GM21786 (cell line): ENCODE measurements at regions not wholly inside any gene's neighbourhood (a gene's known extent, or its start where the extent isn't known, plus 50 kb on each side); places are given as distances from the start of the nearest gene placed in this dataset.
"Not testable (repeated sequence)": the region's sequence is repeated elsewhere in the genome, so short reads cannot be mapped to it uniquely, and the experiment has no call there.

Experiments
- ATAC-seq: cut with Tn5 transposase; IDR thresholded peaks from one replicate; pipeline ENCODE4 v1.9.1; 2021; ENCODE audit not compliant: unreplicated experiment

GRCh38 chr3:66552846-66553245 lies 52.0 kb upstream of the LRIG1 start:
- no peak for ATAC-seq

DNA sequence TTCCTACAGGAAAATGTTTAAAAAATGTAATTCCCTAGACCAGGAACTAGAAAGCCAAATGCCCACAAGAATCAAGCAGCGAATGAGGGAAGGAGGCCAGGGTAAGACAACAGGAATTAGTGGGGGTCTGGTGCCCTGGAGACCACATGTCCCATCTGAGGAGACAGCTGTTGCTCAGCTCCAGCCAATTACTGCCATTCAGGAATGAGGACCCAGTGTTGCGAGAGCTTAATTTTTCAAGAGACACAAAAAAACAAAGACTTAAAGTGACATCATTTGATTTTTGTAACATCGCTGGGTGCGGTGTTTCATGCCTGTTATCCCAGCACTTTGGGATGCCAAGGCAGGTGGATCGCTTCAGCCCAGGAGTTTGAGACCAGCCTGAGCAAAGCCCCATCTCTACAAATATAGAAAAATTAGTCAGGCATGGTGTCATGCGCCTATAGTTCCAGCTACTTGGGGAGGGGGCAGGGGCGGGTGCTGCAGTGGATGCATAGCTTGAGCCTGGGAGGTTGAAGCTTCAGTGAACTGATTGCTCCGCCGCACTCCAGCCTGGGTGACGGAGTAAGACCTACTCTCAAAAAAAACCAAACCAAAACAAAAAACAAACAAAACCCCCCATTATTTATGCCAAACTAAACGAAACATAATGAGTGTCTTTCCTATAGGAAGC lies 52.8 kb upstream of the LRIG1 start:
- no peak for ATAC-seq

DNA sequence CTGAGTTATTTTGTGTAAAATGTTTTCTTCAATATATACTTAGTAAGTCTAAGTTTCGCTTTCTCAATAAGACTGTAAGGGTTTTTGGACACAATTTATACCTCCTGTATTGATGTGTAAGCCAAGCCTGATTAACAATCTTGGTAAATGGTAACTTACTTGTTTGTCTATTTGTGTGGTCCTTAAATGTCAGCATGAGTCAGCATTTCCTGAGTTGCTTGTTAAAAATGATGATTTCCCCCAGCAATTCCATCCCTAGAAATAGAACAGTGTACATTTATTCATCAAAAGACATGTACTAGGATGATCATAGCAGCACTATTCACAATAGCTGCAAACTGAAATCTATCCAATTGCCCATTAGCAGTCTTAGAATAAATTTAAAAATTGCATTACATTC lies 53.4 kb upstream of the LRIG1 start:
- no peak for ATAC-seq

DNA sequence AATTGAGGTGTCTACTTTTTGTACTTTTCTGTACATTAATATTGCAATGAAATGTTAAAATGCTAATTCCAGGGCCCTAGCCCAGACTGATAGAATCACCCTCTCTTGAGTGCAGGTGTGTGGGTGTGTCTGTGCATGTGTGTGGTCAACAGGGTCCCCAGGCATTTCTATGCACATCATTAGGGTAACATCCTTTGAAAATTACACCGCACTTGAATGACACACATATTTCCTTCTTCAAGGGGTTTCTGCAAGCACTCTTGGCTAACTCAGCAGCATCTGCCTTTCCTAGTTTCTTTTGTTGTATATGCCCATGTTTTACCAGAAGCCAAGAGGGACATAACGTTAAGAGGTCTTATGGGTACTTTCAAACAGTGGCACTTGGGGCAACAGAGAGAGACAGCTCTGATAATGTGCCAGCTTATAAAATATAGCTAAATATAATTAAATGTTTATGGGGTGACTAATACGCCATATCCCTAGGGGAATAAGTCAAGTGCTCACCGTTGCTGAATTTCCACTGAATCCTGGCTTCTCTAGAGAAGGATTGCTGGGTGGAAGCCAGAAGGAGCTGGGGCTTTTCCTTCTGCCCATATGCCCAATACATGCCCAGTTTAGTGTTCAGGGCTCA lies 54.5 kb upstream of the LRIG1 start:
- no peak for ATAC-seq

DNA sequence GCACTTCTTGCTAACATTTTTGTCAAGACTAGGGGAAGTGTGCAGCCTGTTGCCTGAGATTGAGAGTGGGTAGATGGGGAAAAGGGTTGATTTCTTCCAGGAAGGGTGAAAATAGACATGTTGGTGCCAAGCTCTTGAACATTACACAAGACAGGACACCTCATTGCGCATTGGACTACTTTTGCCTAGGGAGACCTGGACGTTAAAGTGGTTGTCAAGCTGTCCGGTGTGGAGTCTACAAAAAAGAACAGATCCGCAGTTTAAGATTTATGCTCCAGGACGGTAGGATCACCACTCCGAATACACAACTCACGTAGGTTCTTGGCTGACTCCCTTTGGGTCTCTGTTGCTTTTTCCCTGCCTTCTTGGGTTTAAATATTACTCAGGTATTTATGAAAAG lies 56.3 kb upstream of the LRIG1 start:
- no peak for ATAC-seq

DNA sequence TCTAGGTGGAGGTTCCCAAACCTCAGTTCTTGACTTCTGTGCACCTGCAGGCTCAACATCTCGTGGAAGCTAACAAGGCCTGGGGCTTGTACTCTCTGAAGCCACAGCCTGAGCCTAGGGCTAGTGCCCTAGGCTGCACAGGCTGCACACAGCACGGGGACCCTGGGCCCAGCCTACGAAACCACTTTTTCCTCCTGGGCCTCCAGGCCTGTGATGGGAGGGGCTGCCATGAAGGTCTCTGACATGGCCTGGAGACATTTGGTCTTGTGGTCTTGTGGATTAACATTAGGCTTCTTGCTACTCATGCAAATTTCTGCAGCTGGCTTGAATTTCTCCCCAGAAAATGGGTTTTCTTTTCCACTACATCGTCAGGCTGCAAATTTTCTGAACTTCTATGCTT lies 59.1 kb upstream of the LRIG1 start:
- not testable (repeated sequence) for ATAC-seq

DNA sequence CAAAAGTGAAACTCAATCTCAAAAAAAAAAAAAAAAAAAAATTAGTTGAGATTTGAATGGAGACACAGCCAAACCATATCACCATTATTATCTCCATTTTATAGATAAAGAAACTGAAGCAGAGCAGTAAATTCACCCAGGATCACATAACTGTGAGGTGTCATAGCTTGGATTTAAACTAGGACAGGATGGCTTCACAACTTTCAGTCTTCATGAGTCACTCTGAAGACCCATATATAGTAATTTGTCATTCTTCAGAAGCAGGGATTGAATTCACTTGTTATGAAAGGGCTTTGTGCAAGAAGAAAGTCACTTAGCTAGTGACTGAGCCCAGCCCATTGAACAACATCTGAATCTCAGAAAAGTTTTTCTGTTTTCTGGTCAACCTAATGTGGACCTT lies 60.5 kb upstream of the LRIG1 start:
- ATAC-seq = no peak

GRCh38 chr3:66565301-66565700 lies 64.5 kb upstream of the LRIG1 start:
- ATAC-seq = no peak

DNA sequence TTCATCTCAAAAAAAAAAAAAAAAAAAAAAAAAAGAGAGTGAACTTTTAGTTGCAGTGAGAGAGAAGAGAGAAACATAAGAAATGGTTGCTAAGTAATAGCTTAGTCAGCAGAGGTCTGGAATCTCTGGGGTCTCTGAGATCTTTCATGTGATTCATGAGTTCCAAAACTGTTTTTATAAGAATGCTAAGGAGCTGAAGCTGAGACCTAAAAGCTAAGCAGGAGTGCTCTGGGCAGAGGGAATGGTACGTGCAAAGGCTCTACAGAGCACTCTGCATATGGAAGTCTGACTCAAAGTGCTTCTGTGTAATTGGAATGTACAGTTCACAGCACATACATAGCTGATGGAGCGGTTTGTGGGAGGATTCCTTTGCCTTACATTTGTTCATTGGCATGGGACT lies 66.3 kb upstream of the LRIG1 start:
- ATAC-seq = no peak

- ATAC-seq = no peak
Measured at GRCh38 chr3:66572090-66572675, 71.4 kb upstream of the LRIG1 start.

DNA sequence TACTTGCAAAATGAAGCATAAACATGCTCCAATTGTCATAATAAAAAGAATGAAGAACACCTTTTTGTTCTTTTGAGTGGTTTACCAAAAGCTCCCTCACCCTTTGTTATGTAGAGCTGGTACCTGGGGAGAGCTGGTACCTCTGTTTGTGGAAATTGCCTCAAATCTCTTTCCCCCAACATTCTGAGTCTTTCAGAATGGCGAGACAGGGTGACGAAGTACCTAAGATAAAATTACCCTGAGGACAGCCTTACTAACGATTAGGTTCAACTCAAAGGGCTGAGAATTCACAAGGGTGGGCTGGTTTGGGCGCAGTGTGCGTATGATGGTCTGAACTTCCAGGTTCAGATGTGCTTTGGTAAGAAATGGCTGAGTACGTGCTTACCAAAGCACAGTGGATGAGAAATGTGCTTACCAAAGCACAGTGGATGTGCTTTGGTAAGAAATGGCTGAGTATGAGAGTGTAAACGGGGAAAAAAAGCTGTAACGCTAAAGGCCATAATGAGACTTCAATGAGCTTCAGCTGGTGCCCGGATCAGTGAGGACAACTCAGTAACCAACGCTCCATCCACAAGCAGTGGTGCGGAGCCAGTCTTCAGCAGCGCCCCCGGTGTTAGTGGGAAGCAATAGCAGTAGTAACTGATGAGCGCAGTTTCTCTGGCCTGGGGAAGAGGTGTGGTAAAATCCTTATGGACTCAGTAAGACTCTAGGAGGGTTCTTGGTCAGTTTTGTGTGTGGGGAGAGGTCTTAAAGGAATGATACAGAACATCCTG lies 72.3 kb upstream of the LRIG1 start:
- ATAC-seq = no peak

DNA sequence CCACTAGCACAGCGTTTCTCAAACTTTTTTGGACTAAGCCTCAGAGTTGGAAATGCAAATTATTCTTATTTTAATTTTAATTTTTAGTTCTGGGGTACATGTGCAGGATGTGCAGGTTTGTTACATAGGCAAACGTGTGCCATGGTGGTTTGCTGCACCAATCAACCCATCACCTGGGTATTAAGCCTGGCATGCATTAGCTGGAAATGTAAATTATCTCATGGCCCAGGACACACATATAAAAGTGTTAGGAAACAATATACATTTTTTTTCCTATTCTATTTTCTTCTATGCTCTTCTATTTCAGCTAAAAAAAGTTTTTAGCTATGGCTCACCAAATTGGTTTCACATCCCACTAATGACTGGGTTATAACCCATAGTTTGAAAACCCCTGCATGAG lies 73.3 kb upstream of the LRIG1 start:
- ATAC-seq = no peak

DNA sequence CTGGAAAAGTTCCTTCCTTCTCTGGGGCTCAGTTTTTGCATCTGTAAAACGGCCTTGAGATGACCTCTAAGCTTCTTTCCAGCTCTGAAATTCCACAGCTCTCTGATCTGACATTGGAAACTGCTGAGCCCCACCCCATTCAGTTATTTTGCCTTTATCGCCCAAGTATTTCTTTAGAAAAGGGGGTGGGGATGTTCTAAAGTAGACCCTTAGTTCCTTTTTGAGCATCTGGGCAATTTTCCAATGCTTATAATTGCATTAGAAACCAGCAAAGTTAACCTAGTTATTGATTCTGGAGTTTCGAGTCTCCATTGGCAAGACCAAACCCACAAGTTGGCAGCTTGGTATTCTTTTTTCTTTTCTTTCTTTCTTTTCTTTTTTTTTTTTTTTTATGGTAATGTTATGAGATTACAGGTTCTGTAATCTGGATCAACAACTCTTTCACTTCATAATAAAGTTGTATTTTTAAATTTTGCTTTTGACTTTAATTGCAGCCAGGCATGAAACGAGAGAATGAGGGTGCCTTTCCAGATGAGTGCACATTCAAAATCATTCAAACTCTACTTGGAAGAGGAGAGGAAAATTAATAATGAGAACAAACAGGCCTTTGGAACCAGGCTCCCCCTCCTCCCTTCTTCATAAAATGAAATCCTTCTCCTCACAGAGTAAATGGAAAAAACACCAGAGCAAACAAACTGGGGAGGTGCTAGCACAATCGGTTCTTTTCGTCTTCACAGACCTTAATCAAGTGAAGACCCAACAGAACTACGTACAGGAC lies 76.8 kb upstream of the LRIG1 start:
- no peak for ATAC-seq

GRCh38 chr3:66581256-66581655 lies 80.4 kb upstream of the LRIG1 start:
- no peak for ATAC-seq

- ATAC-seq = peak; percentile 91
Measured at GRCh38 chr3:66582721-66583423, 82.0 kb upstream of the LRIG1 start.

- no peak for ATAC-seq
Measured at GRCh38 chr3:66583424-66584040, 82.7 kb upstream of the LRIG1 start.

DNA sequence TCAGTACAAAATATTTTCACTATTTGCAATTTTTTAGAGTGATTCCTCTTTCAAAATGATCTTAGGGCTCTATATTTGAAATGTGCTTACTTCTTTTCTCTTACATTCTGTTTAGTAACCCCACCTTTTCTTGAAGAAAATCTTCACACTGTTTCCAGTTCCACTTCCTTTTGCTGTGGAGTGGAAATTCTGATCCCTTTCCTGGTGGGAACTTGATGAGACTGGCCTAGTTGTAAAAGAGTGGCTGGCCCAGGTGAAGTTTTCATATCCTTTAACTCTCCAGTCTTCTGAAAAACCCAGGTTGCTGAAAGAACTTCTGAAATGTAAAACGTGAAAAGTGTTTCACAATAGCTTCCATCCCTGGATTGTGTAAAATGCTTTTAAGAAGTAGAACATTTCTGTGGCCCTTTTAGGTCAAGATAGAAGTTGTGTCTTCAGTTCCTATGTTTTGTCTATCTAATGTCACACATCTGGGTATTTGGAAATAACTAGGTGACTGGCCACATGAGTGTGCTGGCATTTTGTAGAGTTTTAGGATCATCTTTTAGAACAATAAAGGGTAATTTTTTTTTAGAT lies 84.8 kb upstream of the LRIG1 start:
- ATAC-seq = no peak

DNA sequence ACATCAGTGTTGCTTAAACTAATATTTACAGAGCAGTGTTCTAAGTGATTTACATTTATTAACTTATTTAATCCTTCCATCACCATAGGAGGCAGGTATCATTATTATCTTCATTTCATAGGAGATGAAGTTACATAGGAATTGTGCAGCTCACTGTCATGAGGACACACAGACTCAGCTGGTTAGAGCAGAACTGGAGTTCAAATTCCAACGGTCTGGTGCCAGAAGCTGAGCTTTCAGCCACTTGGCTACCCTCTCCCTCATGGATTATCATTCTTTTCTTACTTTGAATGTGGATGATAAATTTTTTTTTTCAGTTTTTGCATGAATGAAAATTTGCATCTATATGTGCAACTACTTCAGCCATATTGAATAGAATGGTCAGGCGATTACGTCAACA lies 86.0 kb upstream of the LRIG1 start:
- no peak for ATAC-seq

- no peak for ATAC-seq
Measured at GRCh38 chr3:66588340-66588847, 87.6 kb upstream of the LRIG1 start.
